IMR-90 (cell line): ENCODE measurements at regions not wholly inside any gene's neighbourhood (a gene's known extent, or its start where the extent isn't known, plus 50 kb on each side); places are given as distances from the start of the nearest gene placed in this dataset.
"Not testable (repeated sequence)": the region's sequence is repeated elsewhere in the genome, so short reads cannot be mapped to it uniquely, and the experiment has no call there.

Experiments used
- MAFK ChIP-seq: IDR thresholded peaks from 2 replicates; pipeline ENCODE4 v1.6.1; 2012; ENCODE audit warnings: low read depth, low read length, improper control_type of control experiment
- NFE2L2 ChIP-seq: fragments of 150-350 bp; IDR thresholded peaks from 2 replicates; pipeline ENCODE4 v1.6.1; 2016; ENCODE audit warnings: low read depth, mild to moderate bottlenecking, low read length
- POLR2A ChIP-seq: IDR thresholded peaks from 2 replicates; pipeline ENCODE4 v1.6.1; 2012; ENCODE audit warnings: mild to moderate bottlenecking, low read depth, low read length
- TF ChIP-seq, protein P1 (sequence below): conservative IDR thresholded peaks from 2 replicates; pipeline ENCODE4 v1.5.1; 2012; ENCODE audit warnings: mild to moderate bottlenecking, low read depth, low read length, improper control_type of control experiment
- TF ChIP-seq, protein P2 (sequence below): fragments of 150-350 bp; IDR thresholded peaks from 2 replicates; pipeline ENCODE4 v1.6.1; 2017; ENCODE audit warnings: mild to moderate bottlenecking, antibody characterized with exemption, low read length, low read depth

DNA sequence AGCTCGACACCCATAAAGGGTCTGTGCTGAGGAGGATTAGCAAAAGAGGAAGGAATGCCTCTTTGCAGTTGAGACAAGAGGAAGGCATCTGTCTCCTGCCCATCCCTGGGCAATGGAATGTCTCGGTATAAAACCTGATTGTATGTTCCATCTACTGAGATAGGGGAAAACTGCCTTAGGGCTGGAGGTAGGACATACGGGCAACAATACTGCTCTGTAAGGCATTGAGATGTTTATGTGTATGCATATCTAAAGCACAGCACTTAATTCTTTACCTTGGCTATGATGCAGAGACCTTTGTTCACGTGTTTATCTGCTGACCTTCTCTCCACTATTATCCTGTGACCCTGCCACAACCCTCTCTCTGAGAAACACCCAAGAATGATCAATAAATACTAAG is 210.7 kb downstream of the POTED start:
- TF ChIP-seq, protein P1, sequence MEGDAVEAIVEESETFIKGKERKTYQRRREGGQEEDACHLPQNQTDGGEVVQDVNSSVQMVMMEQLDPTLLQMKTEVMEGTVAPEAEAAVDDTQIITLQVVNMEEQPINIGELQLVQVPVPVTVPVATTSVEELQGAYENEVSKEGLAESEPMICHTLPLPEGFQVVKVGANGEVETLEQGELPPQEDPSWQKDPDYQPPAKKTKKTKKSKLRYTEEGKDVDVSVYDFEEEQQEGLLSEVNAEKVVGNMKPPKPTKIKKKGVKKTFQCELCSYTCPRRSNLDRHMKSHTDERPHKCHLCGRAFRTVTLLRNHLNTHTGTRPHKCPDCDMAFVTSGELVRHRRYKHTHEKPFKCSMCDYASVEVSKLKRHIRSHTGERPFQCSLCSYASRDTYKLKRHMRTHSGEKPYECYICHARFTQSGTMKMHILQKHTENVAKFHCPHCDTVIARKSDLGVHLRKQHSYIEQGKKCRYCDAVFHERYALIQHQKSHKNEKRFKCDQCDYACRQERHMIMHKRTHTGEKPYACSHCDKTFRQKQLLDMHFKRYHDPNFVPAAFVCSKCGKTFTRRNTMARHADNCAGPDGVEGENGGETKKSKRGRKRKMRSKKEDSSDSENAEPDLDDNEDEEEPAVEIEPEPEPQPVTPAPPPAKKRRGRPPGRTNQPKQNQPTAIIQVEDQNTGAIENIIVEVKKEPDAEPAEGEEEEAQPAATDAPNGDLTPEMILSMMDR, result not testable (repeated sequence)
- not testable (repeated sequence) for TF ChIP-seq NFE2L2, POLR2A, MAFK
- TF ChIP-seq, protein P2, sequence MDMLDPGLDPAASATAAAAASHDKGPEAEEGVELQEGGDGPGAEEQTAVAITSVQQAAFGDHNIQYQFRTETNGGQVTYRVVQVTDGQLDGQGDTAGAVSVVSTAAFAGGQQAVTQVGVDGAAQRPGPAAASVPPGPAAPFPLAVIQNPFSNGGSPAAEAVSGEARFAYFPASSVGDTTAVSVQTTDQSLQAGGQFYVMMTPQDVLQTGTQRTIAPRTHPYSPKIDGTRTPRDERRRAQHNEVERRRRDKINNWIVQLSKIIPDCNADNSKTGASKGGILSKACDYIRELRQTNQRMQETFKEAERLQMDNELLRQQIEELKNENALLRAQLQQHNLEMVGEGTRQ, result not testable (repeated sequence)
